Parathyroid adenoma (tissue), 2 donors: ENCODE measurements at regions not wholly inside any gene's neighbourhood (a gene's known extent, or its start where the extent isn't known, plus 50 kb on each side); places are given as distances from the start of the nearest gene placed in this dataset.

ENCODE experiments used
- H2AFZ ChIP-seq: fragments of 300-600 bp; sonication (generic); one replicate; pipeline ENCODE4 v1.7.0; 2017; ENCODE audit warnings: antibody characterized with exemption, mild to moderate bottlenecking
- H3K27ac ChIP-seq: fragments of 300-600 bp; sonication (generic); one replicate; pipeline ENCODE4 v1.7.0; 2017
- H3K27me3 ChIP-seq: fragments of 300-600 bp; sonication (generic); one replicate; pipeline ENCODE4 v1.7.0; 2017; ENCODE audit warnings: low read length; ENCODE audit not compliant: control insufficient read depth, insufficient read depth
- H3K36me3 ChIP-seq: fragments of 300-600 bp; sonication (generic); one replicate; pipeline ENCODE4 v1.7.0; 2017; ENCODE audit warnings: low read length; ENCODE audit not compliant: control insufficient read depth, insufficient read depth
- H3K4me1 ChIP-seq: fragments of 300-600 bp; sonication (generic); one replicate; pipeline ENCODE4 v1.7.0; 2017; ENCODE audit warnings: control low read depth
- H3K4me2 ChIP-seq: fragments of 300-600 bp; sonication (generic); one replicate; pipeline ENCODE4 v1.7.0; 2017; ENCODE audit warnings: low read length
- H3K4me3 ChIP-seq: fragments of 300-600 bp; sonication (generic); one replicate; pipeline ENCODE4 v1.7.0; 2017; ENCODE audit warnings: low read depth, low read length
- H3K79me2 ChIP-seq: fragments of 300-600 bp; sonication (generic); one replicate; pipeline ENCODE4 v1.7.0; 2017; ENCODE audit warnings: control low read depth
- H3K9ac ChIP-seq: fragments of 300-600 bp; sonication (generic); one replicate; pipeline ENCODE4 v1.7.0; 2017; ENCODE audit warnings: mild to moderate bottlenecking
- H3K9me3 ChIP-seq: fragments of 300-600 bp; sonication (generic); one replicate; pipeline ENCODE4 v1.7.0; 2017; ENCODE audit warnings: low read length; ENCODE audit not compliant: control insufficient read depth
- CTCF ChIP-seq: fragments of 300-600 bp; sonication (generic); IDR thresholded peaks from one replicate; pipeline ENCODE4 v1.7.0; 2017; ENCODE audit warnings: antibody characterized with exemption, mild to moderate bottlenecking
- donor health status: primary hyperparathyroidism.

DNA sequence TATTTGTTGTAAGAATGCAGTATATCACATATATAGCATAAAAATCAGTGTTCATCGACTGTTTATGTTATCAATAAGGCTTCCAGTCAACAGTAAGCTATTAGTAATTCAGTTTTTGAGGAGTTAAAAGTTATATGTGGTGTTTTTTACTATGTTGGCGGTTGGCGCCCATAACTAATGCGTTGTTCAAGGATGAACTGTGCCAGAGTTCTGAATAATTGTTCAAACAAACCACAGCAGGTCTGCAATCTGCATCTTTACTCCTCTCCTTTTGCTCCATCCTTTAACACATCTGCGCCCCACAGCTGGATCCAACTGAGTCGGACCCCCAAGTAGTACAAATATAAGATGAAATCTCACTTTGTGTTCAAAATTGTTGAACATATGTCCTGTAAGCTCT lies 836.1 kb downstream of the LTN1 start:
- Histone ChIP-seq H3K79me2 (no peaks in the 10 kb centered on the region), H2AFZ (no peak overlapping the region)
- no peak for TF ChIP-seq CTCF

DNA sequence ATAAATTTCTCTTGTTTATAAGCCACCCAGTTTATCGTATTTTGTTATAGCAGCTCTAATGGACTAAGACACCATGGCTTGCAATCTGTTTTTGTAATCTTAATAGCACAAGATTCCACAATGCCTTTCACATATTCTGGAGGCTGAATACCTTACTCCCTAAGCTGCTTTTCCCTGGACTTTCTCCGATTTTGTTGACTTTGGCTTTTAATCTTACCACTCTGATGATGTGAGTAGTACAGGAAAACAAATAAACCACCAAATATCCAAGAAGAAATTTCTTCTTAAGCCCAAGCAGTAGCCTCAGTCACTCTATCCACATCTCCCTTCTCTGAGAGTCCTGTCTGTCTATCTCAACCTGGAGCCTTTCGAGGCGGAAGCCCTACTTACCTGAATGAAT lies 838.6 kb downstream of the LTN1 start:
- H3K4me1 ChIP-seq: no peaks in the 10 kb centered on the region
- no peaks in the 10 kb centered on the region for H3K36me3 ChIP-seq
- no peak overlapping the region for H2AFZ ChIP-seq
- H3K4me3 ChIP-seq: no peak overlapping the region
- H3K9ac ChIP-seq: no peak overlapping the region
- no peaks in the 10 kb centered on the region for H3K9me3 ChIP-seq
- no peak overlapping the region for H3K27ac ChIP-seq
- no peak overlapping the region for H3K4me2 ChIP-seq
- no peaks in the 10 kb centered on the region for H3K27me3 ChIP-seq
- TF ChIP-seq CTCF: no peak
- H3K79me2 ChIP-seq: no peaks in the 10 kb centered on the region

More for the DNA sequence above, 836.1 kb downstream of the LTN1 start:
- no peak overlapping the region for H3K27ac ChIP-seq
- H3K27me3 ChIP-seq: no peaks in the 10 kb centered on the region
- H3K9me3 ChIP-seq: no peaks in the 10 kb centered on the region
- no peak overlapping the region for H3K9ac ChIP-seq
- H3K4me1 ChIP-seq: no peaks in the 10 kb centered on the region
- no peak overlapping the region for H3K4me2 ChIP-seq
- no peak overlapping the region for H3K4me3 ChIP-seq
- no peaks in the 10 kb centered on the region for H3K36me3 ChIP-seq

DNA sequence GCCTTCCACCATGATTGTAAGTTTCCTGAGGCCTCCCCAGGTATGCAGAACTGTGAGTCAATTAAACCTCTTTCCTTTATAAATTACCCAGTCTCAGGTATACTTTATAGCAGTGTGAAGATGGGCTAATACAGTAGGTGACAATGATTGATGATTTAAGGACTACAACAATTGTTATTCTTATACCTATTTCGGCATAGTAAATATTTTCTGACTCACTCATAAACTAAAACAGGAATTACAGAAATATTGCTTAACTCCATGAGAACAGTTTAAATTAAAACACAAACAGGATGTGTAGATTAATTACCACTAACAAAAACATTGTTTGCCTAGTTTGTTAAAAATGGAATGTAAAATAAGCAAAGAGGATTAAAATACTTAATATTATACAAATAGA lies 839.9 kb downstream of the LTN1 start:
- Histone ChIP-seq H3K4me1 (no peaks in the 10 kb centered on the region), H3K79me2 (no peaks in the 10 kb centered on the region), H3K4me2 (no peak overlapping the region), H3K9ac (no peak overlapping the region), H3K27ac (no peak overlapping the region), H3K36me3 (no peaks in the 10 kb centered on the region), H2AFZ (no peak overlapping the region), H3K9me3 (no peaks in the 10 kb centered on the region), H3K27me3 (no peaks in the 10 kb centered on the region), H3K4me3 (no peak overlapping the region)
- no peak for TF ChIP-seq CTCF

GRCh38 chr21:28151758-28152157 lies 840.9 kb downstream of the LTN1 start:
- no peaks in the 10 kb centered on the region for H3K79me2 ChIP-seq
- no peak overlapping the region for H3K4me3 ChIP-seq
- H3K36me3 ChIP-seq: no peaks in the 10 kb centered on the region
- no peak for TF ChIP-seq CTCF
- no peak overlapping the region for H3K9ac ChIP-seq
- H3K27ac ChIP-seq: no peak overlapping the region
- no peak overlapping the region for H2AFZ ChIP-seq
- H3K27me3 ChIP-seq: no peaks in the 10 kb centered on the region
- no peaks in the 10 kb centered on the region for H3K4me1 ChIP-seq
- H3K4me2 ChIP-seq: no peak overlapping the region
- H3K9me3 ChIP-seq: no peaks in the 10 kb centered on the region

DNA sequence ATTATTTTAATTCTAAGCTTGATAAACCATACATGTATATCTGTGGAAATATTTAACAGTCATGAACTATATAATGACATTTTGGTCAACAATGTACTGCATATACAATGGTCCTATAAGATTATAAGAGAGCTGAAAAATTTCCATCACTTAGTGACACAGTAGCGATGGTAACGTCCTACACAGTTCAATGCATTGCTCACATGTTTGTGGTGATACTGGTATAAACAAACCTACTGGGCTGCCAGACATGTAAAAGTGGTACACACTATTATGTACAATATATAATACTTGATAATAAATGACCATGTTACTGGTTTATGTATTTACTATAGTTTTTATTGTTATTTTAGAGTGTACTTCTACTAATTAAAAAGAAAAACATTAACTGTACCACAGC lies 841.9 kb downstream of the LTN1 start:
- no peak overlapping the region for H3K27ac ChIP-seq
- no peak overlapping the region for H3K4me2 ChIP-seq
- H3K27me3 ChIP-seq: no peaks in the 10 kb centered on the region
- H3K9ac ChIP-seq: no peak overlapping the region
- H3K4me1 ChIP-seq: no peaks in the 10 kb centered on the region
- no peaks in the 10 kb centered on the region for H3K9me3 ChIP-seq
- no peaks in the 10 kb centered on the region for H3K79me2 ChIP-seq
- no peaks in the 10 kb centered on the region for H3K36me3 ChIP-seq
- no peak for TF ChIP-seq CTCF
- no peak overlapping the region for H2AFZ ChIP-seq
- no peak overlapping the region for H3K4me3 ChIP-seq
